ENCODE measurements at regions not wholly inside any gene's neighbourhood (a gene's known extent, or its start where the extent isn't known, plus 50 kb on each side); places are given as distances from the start of the nearest gene placed in this dataset.
A peak's percentile ranks its signal among the peaks of the same experiment; 100 is the strongest.

- DNase-seq (ENCODE audit: low read depth), result no peak
- no peak overlapping the region for H3K4me3 ChIP-seq (ENCODE audit: low read depth, low read length)
- TF ChIP-seq CTCF (IDR thresholded peaks at IDR 0.05; ENCODE audit: control insufficient read depth, extremely low read depth, insufficient read depth), result no peak
Measured at GRCh38 chr2:220051716-220052115, 424.3 kb downstream of the SLC4A3 start.

GRCh38 chr2:220053919-220054318, 426.5 kb downstream of the SLC4A3 start:
- H3K4me3 ChIP-seq (ENCODE audit: low read depth, low read length), result no peak overlapping the region
- no peak for DNase-seq (ENCODE audit: low read depth)
- peak; percentile 37 for TF ChIP-seq CTCF (IDR thresholded peaks at IDR 0.05; ENCODE audit: control insufficient read depth, extremely low read depth, insufficient read depth)

- no peak for DNase-seq (ENCODE audit: low read depth)
- TF ChIP-seq CTCF (IDR thresholded peaks at IDR 0.05; ENCODE audit: control insufficient read depth, extremely low read depth, insufficient read depth), result no peak
- no peak overlapping the region for H3K4me3 ChIP-seq (ENCODE audit: low read depth, low read length)
Measured at GRCh38 chr2:220057391-220057790, 430.0 kb downstream of the SLC4A3 start.

- no peak for DNase-seq (ENCODE audit: low read depth)
- TF ChIP-seq CTCF (IDR thresholded peaks at IDR 0.05; ENCODE audit: control insufficient read depth, extremely low read depth, insufficient read depth), result no peak
Measured at GRCh38 chr2:220057916-220058315, 430.5 kb downstream of the SLC4A3 start.

GRCh38 chr2:220064111-220065030, 436.9 kb downstream of the SLC4A3 start:
- H3K4me3 ChIP-seq (ENCODE audit: low read depth, low read length), result no peak overlapping the region
- no peak for DNase-seq (ENCODE audit: low read depth)
- no peak for TF ChIP-seq CTCF (IDR thresholded peaks at IDR 0.05; ENCODE audit: control insufficient read depth, extremely low read depth, insufficient read depth)

More at GRCh38 chr2:220057916-220058315, 430.5 kb downstream of the SLC4A3 start:
- no peak overlapping the region for H3K4me3 ChIP-seq (ENCODE audit: low read depth, low read length)

GRCh38 chr2:220065581-220065980, 438.2 kb downstream of the SLC4A3 start:
- H3K4me3 ChIP-seq (ENCODE audit: low read depth, low read length), result no peak overlapping the region
- TF ChIP-seq CTCF (IDR thresholded peaks at IDR 0.05; ENCODE audit: control insufficient read depth, extremely low read depth, insufficient read depth), result no peak
- no peak for DNase-seq (ENCODE audit: low read depth)

All from LNCaP clone FGC (cell line).